SK-N-SH treated with all-trans-retinoic acid at 6 μM for 48 hours (cell line): ENCODE measurements at regions not wholly inside any gene's neighbourhood (a gene's known extent, or its start where the extent isn't known, plus 50 kb on each side); places are given as distances from the start of the nearest gene placed in this dataset.

Experiments used
- ATAC-seq: fragments of 200-7000 bp; cut with Tn5 transposase; 3 replicates; pipeline ENCODE4 v1.9.1; 2020; ENCODE audit warnings: mild to moderate bottlenecking, moderate library complexity
- BACH2 ChIP-seq: fragments of 250-450 bp; sonication (Bioruptor Pico); IDR thresholded peaks from 2 replicates; pipeline ENCODE4 v1.9.0; 2021; ENCODE audit warnings: mild to moderate bottlenecking, borderline replicate concordance
- CSDC2 ChIP-seq: fragments of 250-450 bp; sonication (Bioruptor Pico); IDR thresholded peaks from 2 replicates; pipeline ENCODE4 v1.5.0; 2020; ENCODE audit warnings: mild to moderate bottlenecking, moderate library complexity
- ESRRG ChIP-seq: fragments of 250-450 bp; sonication (Bioruptor Pico); IDR thresholded peaks from 2 replicates; pipeline ENCODE4 v1.6.1; 2021; ENCODE audit warnings: mild to moderate bottlenecking
- PPARA ChIP-seq: fragments of 250-450 bp; sonication (Bioruptor Pico); IDR thresholded peaks from 2 replicates; pipeline ENCODE4 v1.5.0; 2020; ENCODE audit warnings: mild to moderate bottlenecking, borderline replicate concordance
- RARB ChIP-seq: fragments of 250-450 bp; sonication (Bioruptor Pico); IDR thresholded peaks from 2 replicates; pipeline ENCODE4 v1.8.0; 2021; ENCODE audit warnings: mild to moderate bottlenecking, moderate library complexity
- SNAI2 ChIP-seq: fragments of 250-450 bp; sonication (Bioruptor Pico); IDR thresholded peaks from 2 replicates; pipeline ENCODE4 v1.5.0; 2020; ENCODE audit warnings: mild to moderate bottlenecking, moderate library complexity
- TCF4 ChIP-seq: fragments of 250-450 bp; sonication (Bioruptor Pico); IDR thresholded peaks from 2 replicates; pipeline ENCODE4 v1.8.0; 2021; ENCODE audit warnings: mild to moderate bottlenecking, moderate library complexity, borderline replicate concordance
- TOX ChIP-seq: fragments of 250-450 bp; sonication (Bioruptor Pico); IDR thresholded peaks from 2 replicates; pipeline ENCODE4 v1.8.0; 2021; ENCODE audit warnings: mild to moderate bottlenecking, moderate library complexity, borderline replicate concordance
- ZC3H10 ChIP-seq: fragments of 250-450 bp; sonication (Bioruptor Pico); IDR thresholded peaks from 2 replicates; pipeline ENCODE4 v1.5.1; 2021; ENCODE audit warnings: mild to moderate bottlenecking, moderate library complexity
- ZNF565 ChIP-seq: fragments of 450-650 bp; formaldehyde crosslinking; conservative IDR thresholded peaks from 2 replicates; pipeline ENCODE4 v1.5.0; 2020; ENCODE audit warnings: low read depth, mild to moderate bottlenecking, moderate library complexity
- ZNF70 ChIP-seq: fragments of 450-650 bp; formaldehyde crosslinking; IDR thresholded peaks from 2 replicates; pipeline ENCODE4 v1.5.0; 2020; ENCODE audit warnings: mild to moderate bottlenecking, moderate library complexity
- ZNF8 ChIP-seq: fragments of 450-650 bp; formaldehyde crosslinking; IDR thresholded peaks from 2 replicates; pipeline ENCODE4 v1.5.0; 2020; ENCODE audit warnings: mild to moderate bottlenecking, moderate library complexity
- TF ChIP-seq, protein P1 (sequence below): fragments of 250-450 bp; sonication (Bioruptor Pico); IDR thresholded peaks from 2 replicates; pipeline ENCODE4 v1.5.1; 2020; ENCODE audit warnings: low read depth, mild to moderate bottlenecking, moderate library complexity
- TF ChIP-seq, protein P2 (sequence below): fragments of 250-450 bp; sonication (Bioruptor Pico); IDR thresholded peaks from 2 replicates; pipeline ENCODE4 v1.5.0; 2020; ENCODE audit warnings: mild to moderate bottlenecking, moderate library complexity
- TF ChIP-seq, protein P3 (sequence below): fragments of 250-450 bp; sonication (Bioruptor Pico); IDR thresholded peaks from 2 replicates; pipeline ENCODE4 v1.8.0; 2021; ENCODE audit warnings: low read depth, mild to moderate bottlenecking, moderate library complexity, borderline replicate concordance
- TF ChIP-seq, protein P4 (sequence below): fragments of 250-450 bp; sonication (Bioruptor Pico); IDR thresholded peaks from 2 replicates; pipeline ENCODE4 v1.8.0; 2020; ENCODE audit warnings: mild to moderate bottlenecking, moderate library complexity, borderline replicate concordance

DNA sequence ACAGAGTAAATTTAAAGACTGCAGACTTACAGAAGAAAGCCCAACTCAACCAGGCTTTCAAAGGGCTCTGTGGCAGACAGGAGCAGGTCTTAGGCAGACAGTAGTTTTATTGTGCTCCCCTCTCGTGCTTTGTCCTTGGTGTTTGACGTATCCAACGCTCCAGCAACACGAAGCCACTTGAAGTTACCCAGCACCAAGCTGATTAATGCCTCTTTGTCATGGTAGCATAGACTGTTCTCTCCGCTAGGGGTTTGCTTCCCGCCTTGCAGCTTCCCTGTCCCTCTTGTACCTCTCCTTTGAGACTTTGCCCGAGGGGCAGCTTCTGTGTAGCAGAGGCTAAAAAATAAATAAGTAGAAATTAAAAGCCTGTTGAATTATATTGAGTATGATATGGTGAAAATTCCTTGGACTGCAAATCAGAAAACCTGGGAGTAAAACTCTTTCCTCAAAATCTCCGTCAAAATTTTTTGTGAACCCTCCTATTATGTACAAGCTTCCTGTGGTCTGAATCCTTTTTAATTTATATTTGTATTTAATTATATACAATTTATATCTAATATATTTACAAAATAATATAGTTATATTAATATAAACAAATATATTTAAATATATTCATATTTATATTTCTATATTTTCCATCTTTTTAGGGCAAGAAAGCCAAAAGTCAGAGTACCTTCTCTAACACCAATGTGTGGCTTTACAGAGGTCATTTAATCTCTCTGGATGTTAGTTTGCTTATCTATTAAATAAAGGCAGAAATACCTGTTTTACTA is 405.4 kb downstream of the DMAC1 start:
- ATAC-seq = no peak
- TF ChIP-seq TOX = no peak
- no peak for TF ChIP-seq RARB (CRISPR knock-in tag)
- no peak for TF ChIP-seq ZNF8 (CRISPR knock-in tag)
- TF ChIP-seq, protein P1, sequence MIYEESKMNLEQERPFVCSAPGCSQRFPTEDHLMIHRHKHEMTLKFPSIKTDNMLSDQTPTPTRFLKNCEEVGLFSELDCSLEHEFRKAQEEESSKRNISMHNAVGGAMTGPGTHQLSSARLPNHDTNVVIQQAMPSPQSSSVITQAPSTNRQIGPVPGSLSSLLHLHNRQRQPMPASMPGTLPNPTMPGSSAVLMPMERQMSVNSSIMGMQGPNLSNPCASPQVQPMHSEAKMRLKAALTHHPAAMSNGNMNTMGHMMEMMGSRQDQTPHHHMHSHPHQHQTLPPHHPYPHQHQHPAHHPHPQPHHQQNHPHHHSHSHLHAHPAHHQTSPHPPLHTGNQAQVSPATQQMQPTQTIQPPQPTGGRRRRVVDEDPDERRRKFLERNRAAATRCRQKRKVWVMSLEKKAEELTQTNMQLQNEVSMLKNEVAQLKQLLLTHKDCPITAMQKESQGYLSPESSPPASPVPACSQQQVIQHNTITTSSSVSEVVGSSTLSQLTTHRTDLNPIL (CRISPR knock-in tag) = no peak
- TF ChIP-seq ZC3H10 (CRISPR knock-in tag) = no peak
- TF ChIP-seq PPARA (CRISPR knock-in tag) = no peak
- no peak for TF ChIP-seq TCF4 (CRISPR knock-in tag)
- TF ChIP-seq ZNF70 (CRISPR knock-in tag) = no peak
- TF ChIP-seq, protein P2, sequence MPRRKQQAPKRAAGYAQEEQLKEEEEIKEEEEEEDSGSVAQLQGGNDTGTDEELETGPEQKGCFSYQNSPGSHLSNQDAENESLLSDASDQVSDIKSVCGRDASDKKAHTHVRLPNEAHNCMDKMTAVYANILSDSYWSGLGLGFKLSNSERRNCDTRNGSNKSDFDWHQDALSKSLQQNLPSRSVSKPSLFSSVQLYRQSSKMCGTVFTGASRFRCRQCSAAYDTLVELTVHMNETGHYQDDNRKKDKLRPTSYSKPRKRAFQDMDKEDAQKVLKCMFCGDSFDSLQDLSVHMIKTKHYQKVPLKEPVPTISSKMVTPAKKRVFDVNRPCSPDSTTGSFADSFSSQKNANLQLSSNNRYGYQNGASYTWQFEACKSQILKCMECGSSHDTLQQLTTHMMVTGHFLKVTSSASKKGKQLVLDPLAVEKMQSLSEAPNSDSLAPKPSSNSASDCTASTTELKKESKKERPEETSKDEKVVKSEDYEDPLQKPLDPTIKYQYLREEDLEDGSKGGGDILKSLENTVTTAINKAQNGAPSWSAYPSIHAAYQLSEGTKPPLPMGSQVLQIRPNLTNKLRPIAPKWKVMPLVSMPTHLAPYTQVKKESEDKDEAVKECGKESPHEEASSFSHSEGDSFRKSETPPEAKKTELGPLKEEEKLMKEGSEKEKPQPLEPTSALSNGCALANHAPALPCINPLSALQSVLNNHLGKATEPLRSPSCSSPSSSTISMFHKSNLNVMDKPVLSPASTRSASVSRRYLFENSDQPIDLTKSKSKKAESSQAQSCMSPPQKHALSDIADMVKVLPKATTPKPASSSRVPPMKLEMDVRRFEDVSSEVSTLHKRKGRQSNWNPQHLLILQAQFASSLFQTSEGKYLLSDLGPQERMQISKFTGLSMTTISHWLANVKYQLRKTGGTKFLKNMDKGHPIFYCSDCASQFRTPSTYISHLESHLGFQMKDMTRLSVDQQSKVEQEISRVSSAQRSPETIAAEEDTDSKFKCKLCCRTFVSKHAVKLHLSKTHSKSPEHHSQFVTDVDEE (CRISPR knock-in tag) = no peak

DNA sequence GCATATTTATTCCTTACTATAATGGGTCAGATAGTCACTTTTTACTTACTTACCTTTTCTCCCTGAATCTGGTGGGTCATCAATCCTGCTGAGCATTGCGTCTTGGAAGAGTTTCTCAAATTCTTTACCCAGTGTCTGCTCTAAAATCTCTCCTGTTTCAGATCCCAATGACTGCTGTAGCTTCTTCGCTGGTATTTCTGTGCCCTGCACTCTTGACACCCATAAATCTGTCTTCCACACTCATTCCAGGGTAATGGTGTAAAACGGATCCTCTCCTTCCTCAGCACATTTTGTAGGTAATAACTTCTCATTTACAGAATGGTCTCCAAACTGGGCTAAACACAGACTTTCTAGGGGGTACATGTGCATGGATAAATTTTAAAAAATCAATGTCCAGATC is 407.4 kb downstream of the DMAC1 start:
- TF ChIP-seq, protein P2 (CRISPR knock-in tag) = no peak
- TF ChIP-seq SNAI2 (CRISPR knock-in tag) (no peak), BACH2 (CRISPR knock-in tag) (no peak), CSDC2 (CRISPR knock-in tag) (no peak), ZNF565 (no peak)
- TF ChIP-seq, protein P3, sequence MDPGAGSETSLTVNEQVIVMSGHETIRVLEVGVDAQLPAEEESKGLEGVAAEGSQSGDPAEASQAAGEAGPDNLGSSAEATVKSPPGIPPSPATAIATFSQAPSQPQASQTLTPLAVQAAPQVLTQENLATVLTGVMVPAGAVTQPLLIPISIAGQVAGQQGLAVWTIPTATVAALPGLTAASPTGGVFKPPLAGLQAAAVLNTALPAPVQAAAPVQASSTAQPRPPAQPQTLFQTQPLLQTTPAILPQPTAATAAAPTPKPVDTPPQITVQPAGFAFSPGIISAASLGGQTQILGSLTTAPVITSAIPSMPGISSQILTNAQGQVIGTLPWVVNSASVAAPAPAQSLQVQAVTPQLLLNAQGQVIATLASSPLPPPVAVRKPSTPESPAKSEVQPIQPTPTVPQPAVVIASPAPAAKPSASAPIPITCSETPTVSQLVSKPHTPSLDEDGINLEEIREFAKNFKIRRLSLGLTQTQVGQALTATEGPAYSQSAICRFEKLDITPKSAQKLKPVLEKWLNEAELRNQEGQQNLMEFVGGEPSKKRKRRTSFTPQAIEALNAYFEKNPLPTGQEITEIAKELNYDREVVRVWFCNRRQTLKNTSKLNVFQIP = no peak
- no peak for ATAC-seq

DNA sequence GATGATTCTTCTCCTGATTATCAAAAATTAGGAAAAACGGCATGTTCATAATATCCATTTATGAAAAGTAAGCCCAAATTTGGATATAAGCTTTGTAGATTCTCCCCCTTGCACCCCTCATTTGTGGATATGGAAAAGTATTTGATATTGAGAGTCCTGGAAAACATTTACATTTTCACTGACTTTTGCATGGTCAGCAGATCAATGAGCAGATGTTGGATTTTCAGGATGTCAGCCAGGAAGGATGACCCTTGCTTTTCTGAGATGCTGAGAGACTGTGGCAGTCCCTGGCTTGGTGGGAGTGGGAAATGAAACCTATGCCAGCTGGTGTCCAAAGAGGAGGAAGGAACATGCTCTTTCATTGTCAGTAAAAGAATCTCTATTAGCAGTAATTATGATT is 410.8 kb downstream of the DMAC1 start:
- TF ChIP-seq, protein P4, sequence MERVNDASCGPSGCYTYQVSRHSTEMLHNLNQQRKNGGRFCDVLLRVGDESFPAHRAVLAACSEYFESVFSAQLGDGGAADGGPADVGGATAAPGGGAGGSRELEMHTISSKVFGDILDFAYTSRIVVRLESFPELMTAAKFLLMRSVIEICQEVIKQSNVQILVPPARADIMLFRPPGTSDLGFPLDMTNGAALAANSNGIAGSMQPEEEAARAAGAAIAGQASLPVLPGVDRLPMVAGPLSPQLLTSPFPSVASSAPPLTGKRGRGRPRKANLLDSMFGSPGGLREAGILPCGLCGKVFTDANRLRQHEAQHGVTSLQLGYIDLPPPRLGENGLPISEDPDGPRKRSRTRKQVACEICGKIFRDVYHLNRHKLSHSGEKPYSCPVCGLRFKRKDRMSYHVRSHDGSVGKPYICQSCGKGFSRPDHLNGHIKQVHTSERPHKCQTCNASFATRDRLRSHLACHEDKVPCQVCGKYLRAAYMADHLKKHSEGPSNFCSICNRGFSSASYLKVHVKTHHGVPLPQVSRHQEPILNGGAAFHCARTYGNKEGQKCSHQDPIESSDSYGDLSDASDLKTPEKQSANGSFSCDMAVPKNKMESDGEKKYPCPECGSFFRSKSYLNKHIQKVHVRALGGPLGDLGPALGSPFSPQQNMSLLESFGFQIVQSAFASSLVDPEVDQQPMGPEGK (CRISPR knock-in tag) = no peak
- TF ChIP-seq ESRRG (CRISPR knock-in tag) (no peak), ZNF70 (CRISPR knock-in tag) (no peak)
- TF ChIP-seq, all 23 proteins: peak for 0
- ATAC-seq = no peak

DNA sequence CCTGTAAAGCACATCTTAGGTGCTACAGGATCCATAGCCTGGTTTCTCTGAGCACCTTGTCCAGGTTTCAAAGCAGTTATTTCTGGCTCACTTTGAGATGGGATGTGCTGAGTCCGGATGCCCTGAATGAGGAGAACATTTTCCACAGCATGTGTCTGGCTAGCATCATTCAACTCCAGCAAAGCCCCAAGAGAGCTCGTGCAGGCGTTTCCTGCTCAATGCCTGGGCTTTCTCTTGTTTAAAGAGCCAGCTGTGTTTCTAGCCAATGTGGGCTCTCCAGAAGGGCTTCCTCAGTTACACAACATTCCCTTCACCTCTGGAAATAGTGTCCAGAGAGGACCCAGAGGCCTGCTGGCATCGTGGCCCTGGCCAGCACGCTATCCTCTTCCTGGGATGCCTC is 411.7 kb downstream of the DMAC1 start:
- no peak for ATAC-seq
- TF ChIP-seq TOX (no peak), ESRRG (CRISPR knock-in tag) (no peak), TCF4 (CRISPR knock-in tag) (no peak), BACH2 (CRISPR knock-in tag) (no peak), ZNF565 (no peak), PPARA (CRISPR knock-in tag) (no peak)
- TF ChIP-seq, protein P3 = no peak
- TF ChIP-seq, protein P2 (CRISPR knock-in tag) = no peak
- TF ChIP-seq, protein P1 (CRISPR knock-in tag) = no peak
